Neural progenitor cell (in vitro differentiated cells): ENCODE measurements at regions not wholly inside any gene's neighbourhood (a gene's known extent, or its start where the extent isn't known, plus 50 kb on each side); places are given as distances from the start of the nearest gene placed in this dataset.

Source experiments
- DNase-seq: peaks from one replicate; pipeline ENCODE4 v3.0.0-alpha.2; 2016; ENCODE audit warnings: low spot score
- H2AFZ ChIP-seq: fragments of 200-600 bp; sonication (generic); replicated peaks from 2 replicates; pipeline ENCODE4 v1.6.1; 2016; ENCODE audit warnings: antibody characterized with exemption
- H3F3A ChIP-seq: fragments of 200-600 bp; sonication (generic); 2 replicates; pipeline ENCODE4 v1.6.1; 2016; ENCODE audit warnings: antibody characterized with exemption, low read depth
- H3K27ac ChIP-seq: fragments of 200-600 bp; sonication (generic); 2 replicates; pipeline ENCODE4 v1.5.1; 2016; ENCODE audit warnings: mild to moderate bottlenecking
- H3K27me3 ChIP-seq: fragments of 200-600 bp; sonication (generic); 2 replicates; pipeline ENCODE4 v1.6.1; 2016; ENCODE audit warnings: mild to moderate bottlenecking, moderate library complexity
- H3K36me3 ChIP-seq: fragments of 200-600 bp; sonication (generic); 2 replicates; pipeline ENCODE4 v1.5.1; 2016
- H3K4me1 ChIP-seq: fragments of 200-600 bp; sonication (generic); 2 replicates; pipeline ENCODE4 v1.6.1; 2016; ENCODE audit warnings: mixed run types
- H3K4me2 ChIP-seq: fragments of 200-600 bp; sonication (generic); 2 replicates; pipeline ENCODE4 v1.6.1; 2016
- H3K4me3 ChIP-seq: fragments of 200-600 bp; sonication (generic); 2 replicates; pipeline ENCODE4 v1.5.1; 2016
- H3K79me2 ChIP-seq: fragments of 200-600 bp; sonication (generic); 2 replicates; pipeline ENCODE4 v1.6.1; 2016; ENCODE audit warnings: low read depth
- H3K9ac ChIP-seq: fragments of 200-600 bp; sonication (generic); 2 replicates; pipeline ENCODE4 v1.6.1; 2016
- H3K9me3 ChIP-seq: fragments of 200-600 bp; sonication (generic); 2 replicates; pipeline ENCODE4 v1.5.1; 2016; ENCODE audit warnings: low read depth
- H4K20me1 ChIP-seq: fragments of 200-600 bp; sonication (generic); 2 replicates; pipeline ENCODE4 v1.6.1; 2016; ENCODE audit warnings: low read depth
- H3K27ac Mint-ChIP-seq: 3 replicates; pipeline ENCODE4 v1.8.0; 2021; ENCODE audit warnings: mixed read lengths
- H3K27me3 Mint-ChIP-seq: 2 replicates; pipeline ENCODE4 v1.8.0; 2022; ENCODE audit warnings: low read depth, mild to moderate bottlenecking, inconsistent platforms, moderate library complexity, mixed read lengths; ENCODE audit not compliant: insufficient read depth
- H3K36me3 Mint-ChIP-seq: 3 replicates; pipeline ENCODE4 v1.8.0; 2021; ENCODE audit warnings: mixed read lengths
- H3K4me1 Mint-ChIP-seq: 3 replicates; pipeline ENCODE4 v1.8.0; 2021; ENCODE audit warnings: mixed read lengths
- H3K4me3 Mint-ChIP-seq: 3 replicates; pipeline ENCODE4 v1.8.0; 2021; ENCODE audit warnings: mild to moderate bottlenecking, moderate library complexity, mixed read lengths
- H3K9me3 Mint-ChIP-seq: 3 replicates; pipeline ENCODE4 v1.8.0; 2020; ENCODE audit warnings: mixed read lengths
- EZH2 ChIP-seq: fragments of 200-600 bp; sonication (generic); IDR thresholded peaks from 2 replicates; pipeline ENCODE4 v1.6.1; 2017; ENCODE audit warnings: antibody characterized with exemption, mild to moderate bottlenecking, moderate library complexity
- EZH2phosphoT487 ChIP-seq: fragments of 200-600 bp; sonication (generic); IDR thresholded peaks from 2 replicates; pipeline ENCODE4 v1.6.1; 2017; ENCODE audit warnings: antibody characterized with exemption
- TF ChIP-seq, protein P1 (sequence below): fragments of 200-600 bp; sonication (generic); IDR thresholded peaks from 2 replicates; pipeline ENCODE4 v1.5.1; 2017; ENCODE audit warnings: antibody characterized with exemption, mild to moderate bottlenecking

- Histone ChIP-seq H3K4me2 (no peak overlapping the region), H3K4me1 (no peaks in the 10 kb centered on the region), H3F3A (no peaks in the 10 kb centered on the region), H3K27ac (no peak overlapping the region), H4K20me1 (no peaks in the 10 kb centered on the region), H3K79me2 (no peaks in the 10 kb centered on the region), H3K9ac (no peak overlapping the region), H3K4me3 (no peak overlapping the region), H3K36me3 (no peaks in the 10 kb centered on the region), H3K9me3 (no peaks in the 10 kb centered on the region), H2AFZ (no peak overlapping the region), H3K27me3 (no peaks in the 10 kb centered on the region)
- H3K4me1 Mint-ChIP-seq: no peaks in the 10 kb centered on the region
- H3K9me3 Mint-ChIP-seq: peaks cover 4% of the 10 kb centered on the region
- DNase-seq: no peak
- H3K4me3 Mint-ChIP-seq: no peak overlapping the region
- H3K27ac Mint-ChIP-seq: no peak overlapping the region
- TF ChIP-seq EZH2phosphoT487: no peak
- peaks cover 2% of the 10 kb centered on the region for H3K27me3 Mint-ChIP-seq
- no peaks in the 10 kb centered on the region for H3K36me3 Mint-ChIP-seq
Observed at GRCh38 chr2:114082731-114083433, 193.0 kb downstream of the ACTR3 start.

GRCh38 chr2:114083717-114084387 lies 194.0 kb downstream of the ACTR3 start:
- Mint-ChIP-seq H3K27ac (no peak overlapping the region), H3K4me1 (no peaks in the 10 kb centered on the region), H3K36me3 (no peaks in the 10 kb centered on the region), H3K27me3 (no peaks in the 10 kb centered on the region), H3K9me3 (peaks cover 4% of the 10 kb centered on the region), H3K4me3 (no peak overlapping the region)
- Histone ChIP-seq H3K27ac (no peak overlapping the region), H3K27me3 (no peaks in the 10 kb centered on the region), H3K79me2 (no peaks in the 10 kb centered on the region), H3K4me2 (no peak overlapping the region), H3K9ac (no peak overlapping the region), H3K4me1 (no peaks in the 10 kb centered on the region), H3F3A (no peaks in the 10 kb centered on the region), H3K9me3 (no peaks in the 10 kb centered on the region), H3K4me3 (no peak overlapping the region), H2AFZ (no peak overlapping the region), H4K20me1 (no peaks in the 10 kb centered on the region), H3K36me3 (no peaks in the 10 kb centered on the region)
- TF ChIP-seq, protein P1, sequence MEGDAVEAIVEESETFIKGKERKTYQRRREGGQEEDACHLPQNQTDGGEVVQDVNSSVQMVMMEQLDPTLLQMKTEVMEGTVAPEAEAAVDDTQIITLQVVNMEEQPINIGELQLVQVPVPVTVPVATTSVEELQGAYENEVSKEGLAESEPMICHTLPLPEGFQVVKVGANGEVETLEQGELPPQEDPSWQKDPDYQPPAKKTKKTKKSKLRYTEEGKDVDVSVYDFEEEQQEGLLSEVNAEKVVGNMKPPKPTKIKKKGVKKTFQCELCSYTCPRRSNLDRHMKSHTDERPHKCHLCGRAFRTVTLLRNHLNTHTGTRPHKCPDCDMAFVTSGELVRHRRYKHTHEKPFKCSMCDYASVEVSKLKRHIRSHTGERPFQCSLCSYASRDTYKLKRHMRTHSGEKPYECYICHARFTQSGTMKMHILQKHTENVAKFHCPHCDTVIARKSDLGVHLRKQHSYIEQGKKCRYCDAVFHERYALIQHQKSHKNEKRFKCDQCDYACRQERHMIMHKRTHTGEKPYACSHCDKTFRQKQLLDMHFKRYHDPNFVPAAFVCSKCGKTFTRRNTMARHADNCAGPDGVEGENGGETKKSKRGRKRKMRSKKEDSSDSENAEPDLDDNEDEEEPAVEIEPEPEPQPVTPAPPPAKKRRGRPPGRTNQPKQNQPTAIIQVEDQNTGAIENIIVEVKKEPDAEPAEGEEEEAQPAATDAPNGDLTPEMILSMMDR: no peak
- TF ChIP-seq EZH2phosphoT487 (no peak), EZH2 (no peak)
- no peak for DNase-seq

GRCh38 chr2:114085238-114085637 lies 195.3 kb downstream of the ACTR3 start:
- TF ChIP-seq EZH2phosphoT487 (no peak), EZH2 (no peak)
- TF ChIP-seq, protein P1: no peak
- Mint-ChIP-seq H3K4me1 (no peaks in the 10 kb centered on the region), H3K9me3 (peaks cover 4% of the 10 kb centered on the region), H3K27ac (no peak overlapping the region), H3K4me3 (no peak overlapping the region), H3K36me3 (no peaks in the 10 kb centered on the region), H3K27me3 (no peaks in the 10 kb centered on the region)
- Histone ChIP-seq H3K4me3 (no peak overlapping the region), H3K27me3 (no peaks in the 10 kb centered on the region), H3K79me2 (no peaks in the 10 kb centered on the region), H3K36me3 (no peaks in the 10 kb centered on the region), H3F3A (no peaks in the 10 kb centered on the region), H2AFZ (no peak overlapping the region), H3K4me1 (no peaks in the 10 kb centered on the region), H3K9me3 (no peaks in the 10 kb centered on the region), H4K20me1 (no peaks in the 10 kb centered on the region), H3K4me2 (no peak overlapping the region), H3K27ac (no peak overlapping the region), H3K9ac (no peak overlapping the region)
- no peak for DNase-seq

GRCh38 chr2:114085992-114086391 lies 196.1 kb downstream of the ACTR3 start:
- H3K79me2 ChIP-seq: no peaks in the 10 kb centered on the region
- no peak for DNase-seq
- no peak overlapping the region for H3K9ac ChIP-seq
- no peaks in the 10 kb centered on the region for H3K4me1 Mint-ChIP-seq
- H3F3A ChIP-seq: no peaks in the 10 kb centered on the region
- no peak overlapping the region for H3K4me3 ChIP-seq
- H2AFZ ChIP-seq: no peak overlapping the region
- H3K36me3 Mint-ChIP-seq: no peaks in the 10 kb centered on the region
- H4K20me1 ChIP-seq: no peaks in the 10 kb centered on the region
- no peak overlapping the region for H3K4me3 Mint-ChIP-seq
- no peaks in the 10 kb centered on the region for H3K27me3 Mint-ChIP-seq
- H3K27me3 ChIP-seq: no peaks in the 10 kb centered on the region
- TF ChIP-seq, protein P1: no peak
- no peak for TF ChIP-seq EZH2
- no peak for TF ChIP-seq EZH2phosphoT487
- H3K27ac Mint-ChIP-seq: no peak overlapping the region
- H3K4me1 ChIP-seq: no peaks in the 10 kb centered on the region
- H3K4me2 ChIP-seq: no peak overlapping the region
- peaks cover under 1% of the 10 kb centered on the region for H3K9me3 Mint-ChIP-seq
- H3K36me3 ChIP-seq: no peaks in the 10 kb centered on the region
- no peaks in the 10 kb centered on the region for H3K9me3 ChIP-seq
- H3K27ac ChIP-seq: no peak overlapping the region
